Stimulated activated naive CD4-positive, alpha-beta T cell (primary cell): ENCODE measurements at regions not wholly inside any gene's neighbourhood (a gene's known extent, or its start where the extent isn't known, plus 50 kb on each side); places are given as distances from the start of the nearest gene placed in this dataset.
A peak's percentile ranks its signal among the peaks of the same experiment; 100 is the strongest.
"Not testable (repeated sequence)": the region's sequence is repeated elsewhere in the genome, so short reads cannot be mapped to it uniquely, and the experiment has no call there.

Experiments used
- DNase-seq, 6 experiments: peaks; one replicate each; lab custom pipeline; 2025; lab: John Stamatoyannopoulos, UW

GRCh38 chr2:83386549-83386948 is 1072.5 kb downstream of the SUCLG1 start:
- DNase-seq = no peak

DNA sequence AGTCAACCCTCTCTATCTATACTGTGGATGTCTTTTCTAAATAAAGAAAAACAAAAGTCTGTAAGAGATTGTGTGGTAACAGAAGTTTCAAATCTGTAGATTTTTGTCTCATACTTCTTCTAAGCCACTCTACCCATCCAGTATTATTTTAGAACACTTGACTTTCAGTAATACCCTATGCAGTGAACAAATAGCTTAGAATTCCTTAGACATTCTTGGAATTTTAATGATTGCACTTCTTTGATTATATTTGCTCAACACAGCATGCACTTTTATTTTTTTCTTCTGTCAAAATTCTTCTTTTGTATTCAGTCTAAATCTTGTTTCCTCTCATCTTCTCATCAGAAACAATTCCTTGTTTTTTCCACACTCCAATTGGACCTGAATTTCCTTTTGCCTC is 1080.2 kb downstream of the SUCLG1 start:
- DNase-seq = no peak

DNA sequence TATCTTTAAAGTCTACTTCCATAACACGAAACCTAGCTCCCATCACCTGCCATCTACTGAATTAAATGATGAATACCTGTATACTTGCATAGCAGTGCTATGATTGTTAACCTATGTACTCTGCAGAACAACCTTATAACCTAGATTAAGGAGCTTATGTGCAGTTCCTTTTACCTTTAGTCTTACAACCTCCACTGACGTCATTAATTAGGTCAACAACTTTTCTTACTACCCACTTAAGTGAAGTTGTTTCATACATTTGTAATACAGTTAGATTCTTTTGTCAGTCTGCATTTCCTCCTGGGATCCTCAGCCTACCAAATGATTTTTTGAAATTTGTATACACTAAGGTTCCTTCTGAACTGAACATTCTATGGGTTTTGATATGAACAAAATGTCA is 1082.3 kb downstream of the SUCLG1 start:
- no peak for DNase-seq

DNA sequence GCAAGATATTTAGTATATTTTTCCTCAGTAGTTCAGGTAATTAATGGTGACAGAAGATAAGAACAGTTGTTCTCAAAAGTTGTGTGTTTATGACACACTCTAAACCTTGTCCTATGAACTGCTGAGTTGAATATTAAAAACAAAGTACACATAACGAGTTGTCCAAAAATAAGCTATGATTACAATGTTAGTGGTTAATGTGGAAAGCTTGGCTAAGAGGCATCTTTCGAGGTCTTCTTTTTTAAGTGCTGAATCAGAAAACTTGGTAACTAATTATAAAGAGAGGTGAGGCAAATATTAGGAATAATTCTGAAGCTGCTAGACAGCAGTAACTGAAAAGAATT is 1088.7 kb downstream of the SUCLG1 start:
- no peak for DNase-seq

GRCh38 chr2:83369601-83370418 is 1089.3 kb downstream of the SUCLG1 start:
- DNase-seq = no peak

GRCh38 chr2:83368916-83369315 is 1090.2 kb downstream of the SUCLG1 start:
- no peak for DNase-seq

- DNase-seq = no peak
These were observed 1090.6 kb downstream of the SUCLG1 start for GRCh38 chr2:83368461-83368860.

- DNase-seq = no peak
These were observed 1093.6 kb downstream of the SUCLG1 start for GRCh38 chr2:83365476-83365875.

GRCh38 chr2:83364264-83364663 is 1094.8 kb downstream of the SUCLG1 start:
- no peak for DNase-seq

DNA sequence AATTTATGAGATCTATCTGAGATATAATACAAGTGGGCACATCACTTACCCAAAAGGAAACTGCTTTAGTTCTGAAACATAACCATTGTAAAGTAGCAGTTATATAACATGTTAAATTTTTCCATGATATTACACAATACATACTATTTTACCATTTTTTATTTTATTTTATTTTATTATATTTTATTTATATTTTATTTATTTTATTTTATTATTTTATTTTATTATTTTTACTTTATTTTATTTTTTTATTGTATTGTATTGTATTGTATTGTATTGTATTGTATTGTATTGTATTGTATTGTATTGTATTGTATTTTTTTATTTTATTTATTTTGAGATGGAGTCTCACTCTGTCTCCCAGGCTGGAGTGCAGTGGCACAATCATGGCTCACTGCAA is 1095.9 kb downstream of the SUCLG1 start:
- DNase-seq = not testable (repeated sequence)

DNA sequence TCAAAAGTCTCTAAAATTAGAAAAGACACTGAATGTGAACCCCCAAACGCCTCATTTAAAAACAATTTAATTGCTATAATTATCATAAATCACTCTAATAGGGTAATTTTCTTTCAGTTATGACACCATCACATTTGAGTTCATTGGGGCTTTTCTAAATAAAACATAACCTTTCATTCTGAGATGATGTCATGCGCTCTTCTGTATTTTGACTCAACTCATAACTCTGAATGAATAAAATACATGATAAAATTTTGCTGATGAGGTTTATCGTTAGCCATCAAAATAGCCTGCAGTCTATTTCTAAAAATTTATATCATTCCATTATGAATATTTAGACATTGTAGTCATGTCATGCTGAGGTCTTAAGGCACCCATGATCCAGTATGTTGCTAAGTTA is 1099.7 kb downstream of the SUCLG1 start:
- DNase-seq = no peak

- DNase-seq = peak in 3 of 6 experiments; percentile 9 to 40 (median 33)
These were observed 1116.2 kb downstream of the SUCLG1 start for GRCh38 chr2:83342860-83343329.

DNA sequence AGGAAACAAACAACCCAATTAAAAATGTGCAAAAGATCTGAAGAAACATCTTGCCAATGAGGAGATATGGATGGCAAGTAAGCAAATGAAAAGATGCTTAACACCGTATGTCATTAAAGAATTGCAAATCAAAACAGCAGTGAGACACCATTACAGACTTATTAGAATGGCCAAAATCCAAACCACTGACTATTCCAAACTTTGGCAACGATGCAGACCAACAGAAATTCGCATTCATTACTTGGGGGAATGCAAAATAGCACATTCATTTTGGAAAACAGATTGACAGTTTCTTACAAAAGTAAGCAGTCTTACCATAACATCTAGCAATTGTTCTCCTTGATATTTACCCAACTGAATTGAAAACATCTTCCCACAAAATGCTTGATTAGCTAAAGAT is 1118.7 kb downstream of the SUCLG1 start:
- peak in 2 of 6 experiments; percentile 16 to 23 for DNase-seq

- peak in 1 of 6 experiments; percentile 23 for DNase-seq
These were observed 1119.1 kb downstream of the SUCLG1 start for GRCh38 chr2:83339942-83340341.

GRCh38 chr2:83331810-83332209 is 1127.3 kb downstream of the SUCLG1 start:
- DNase-seq = no peak

GRCh38 chr2:83323038-83323437 is 1136.0 kb downstream of the SUCLG1 start:
- no peak for DNase-seq

- DNase-seq = no peak
These were observed 1139.0 kb downstream of the SUCLG1 start for GRCh38 chr2:83320053-83320452.

DNA sequence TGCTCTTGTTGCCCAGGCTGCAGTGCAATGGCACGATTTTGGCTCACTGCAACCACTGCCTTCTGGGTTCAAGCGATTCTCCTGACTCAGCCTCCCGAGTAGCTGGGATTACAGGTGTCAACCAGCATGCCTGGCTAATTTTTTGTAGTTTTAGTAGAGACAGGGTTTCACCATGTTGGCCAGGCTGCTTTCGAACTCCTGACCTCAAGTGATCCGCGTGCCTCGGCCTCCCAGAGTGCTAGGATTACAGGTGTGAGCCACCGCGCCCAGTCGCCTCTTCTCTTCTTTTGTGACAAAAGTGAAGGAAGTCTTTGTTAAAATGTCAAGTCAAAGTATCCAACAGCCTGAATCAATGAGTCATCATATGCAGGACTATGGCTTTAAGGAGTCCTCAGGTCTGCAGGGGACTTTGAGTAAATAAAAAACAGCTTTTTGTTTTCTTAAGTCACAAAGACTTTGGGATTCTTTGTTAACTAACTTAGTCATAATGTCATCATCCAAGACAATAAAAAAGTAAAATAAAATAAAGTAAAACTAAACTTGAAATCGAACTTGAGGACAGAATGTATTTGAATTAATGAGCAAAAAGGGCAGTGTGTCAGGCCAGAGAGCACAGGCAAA is 1153.2 kb downstream of the SUCLG1 start:
- no peak for DNase-seq

DNA sequence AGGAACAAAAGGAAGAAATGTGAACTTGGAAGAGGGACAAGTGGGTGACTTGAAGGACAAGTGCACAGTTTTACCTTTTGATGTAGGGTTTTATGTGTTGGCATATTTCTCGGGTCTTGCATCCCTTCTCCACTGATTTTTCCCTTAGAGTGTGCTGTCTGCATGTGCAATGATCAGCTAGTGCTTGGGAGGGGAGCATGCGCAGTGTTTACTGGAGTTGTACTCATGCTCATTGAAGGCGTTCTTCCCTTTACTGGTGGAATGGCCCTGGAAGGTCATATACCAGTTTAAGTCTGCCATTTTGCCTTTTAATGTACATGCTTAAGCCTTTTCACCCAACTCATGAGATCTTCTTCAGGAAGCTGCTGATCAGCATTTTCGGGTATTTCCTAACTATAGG is 1168.0 kb downstream of the SUCLG1 start:
- DNase-seq = no peak

DNA sequence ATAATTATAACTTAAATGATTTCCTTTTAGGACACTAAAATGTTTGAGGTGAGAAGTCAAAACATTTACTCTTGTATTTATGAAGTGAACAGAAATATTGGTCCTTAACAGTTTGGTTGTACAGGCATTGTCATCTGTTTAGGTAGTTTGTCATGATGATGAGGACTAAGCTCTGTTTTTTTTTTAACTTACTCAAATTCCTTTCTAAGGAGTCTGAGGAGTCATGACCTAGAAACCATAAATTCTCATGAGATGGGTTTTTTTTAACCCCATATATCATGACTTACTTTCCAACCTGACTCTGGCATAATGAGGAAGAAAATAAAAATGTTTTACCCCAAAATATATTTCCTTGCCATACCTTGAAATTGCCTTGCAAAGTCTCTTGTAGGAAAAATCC is 1176.2 kb downstream of the SUCLG1 start:
- no peak for DNase-seq

DNA sequence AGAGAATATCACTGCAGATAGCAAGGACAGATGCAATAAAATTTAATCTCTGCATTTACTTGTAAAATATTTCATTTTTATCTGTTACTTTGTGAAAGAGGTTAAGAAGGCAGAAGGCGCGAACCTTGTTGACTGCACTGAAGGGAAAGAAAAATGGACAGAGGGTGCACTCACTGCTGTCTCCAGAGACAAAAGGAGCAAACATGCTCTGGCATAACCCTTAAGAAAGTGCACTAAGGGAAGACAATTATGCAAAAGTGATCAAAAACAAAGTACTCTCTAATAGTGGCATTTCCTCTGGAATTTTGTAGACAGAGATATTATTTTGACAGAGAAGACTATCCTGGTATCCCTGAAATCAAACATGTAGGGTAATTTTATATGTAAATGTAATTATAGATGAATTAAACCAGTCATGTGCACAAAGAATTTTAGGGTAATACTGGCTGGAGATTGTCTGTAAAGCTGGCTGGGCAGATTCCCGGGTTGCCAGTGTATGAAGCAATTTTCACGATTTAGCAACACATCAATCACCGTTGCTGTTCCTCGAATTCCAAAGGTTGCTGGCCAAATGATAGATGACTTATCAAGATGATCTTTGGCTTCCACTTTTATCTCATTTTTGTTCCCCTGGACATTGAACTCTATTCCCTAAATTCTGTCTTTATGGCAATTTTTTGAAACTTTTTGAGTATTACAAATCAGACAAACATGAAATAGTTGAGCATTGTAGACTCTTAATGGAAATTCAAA is 1176.9 kb downstream of the SUCLG1 start:
- no peak for DNase-seq

- DNase-seq = no peak
These were observed 1178.7 kb downstream of the SUCLG1 start for GRCh38 chr2:83280391-83280790.

- no peak for DNase-seq
These were observed 1185.8 kb downstream of the SUCLG1 start for GRCh38 chr2:83273322-83273721.
